KMS-11 (cell line): ENCODE measurements at regions not wholly inside any gene's neighbourhood (a gene's known extent, or its start where the extent isn't known, plus 50 kb on each side); places are given as distances from the start of the nearest gene placed in this dataset.

Experiments used
- H2AFZ ChIP-seq: fragments of 200-600 bp; sonication (generic); 2 replicates; pipeline ENCODE4 v1.6.1; 2016; ENCODE audit warnings: antibody characterized with exemption, mixed run types, low read depth
- H3K27ac ChIP-seq: fragments of 200-600 bp; sonication (generic); 2 replicates; pipeline ENCODE4 v1.6.1; 2016; ENCODE audit warnings: mild to moderate bottlenecking, mixed run types
- H3K27me3 ChIP-seq: fragments of 200-600 bp; sonication (generic); 2 replicates; pipeline ENCODE4 v1.6.1; 2017; ENCODE audit warnings: mild to moderate bottlenecking, low read depth, mixed run types, moderate library complexity; ENCODE audit not compliant: insufficient read depth
- H3K36me3 ChIP-seq: fragments of 200-600 bp; sonication (generic); 2 replicates; pipeline ENCODE4 v1.6.1; 2017; ENCODE audit warnings: mild to moderate bottlenecking, mixed run types; ENCODE audit not compliant: insufficient read depth
- H3K4me1 ChIP-seq: fragments of 200-600 bp; sonication (generic); 2 replicates; pipeline ENCODE4 v1.6.1; 2016; ENCODE audit warnings: mild to moderate bottlenecking, low read depth, mixed run types; ENCODE audit not compliant: poor library complexity, severe bottlenecking
- H3K4me2 ChIP-seq: fragments of 200-600 bp; sonication (generic); 2 replicates; pipeline ENCODE4 v1.7.0; 2016; ENCODE audit warnings: mild to moderate bottlenecking, mixed run types
- H3K4me3 ChIP-seq: fragments of 200-600 bp; sonication (generic); IDR thresholded peaks from 2 replicates; pipeline ENCODE4 v1.6.1; 2017; ENCODE audit warnings: low read depth, low read length, mixed read lengths; ENCODE audit not compliant: insufficient read depth
- H3K79me2 ChIP-seq: fragments of 200-600 bp; sonication (generic); 2 replicates; pipeline ENCODE4 v1.6.1; 2016; ENCODE audit warnings: low read depth, mixed run types; ENCODE audit not compliant: insufficient read depth
- H3K9ac ChIP-seq: fragments of 200-600 bp; sonication (generic); 2 replicates; pipeline ENCODE4 v1.6.1; 2016; ENCODE audit warnings: mild to moderate bottlenecking, mixed run types
- H4K20me1 ChIP-seq: fragments of 200-600 bp; sonication (generic); 2 replicates; pipeline ENCODE4 v1.6.1; 2016; ENCODE audit warnings: mild to moderate bottlenecking, mixed run types; ENCODE audit not compliant: insufficient read depth
- TF ChIP-seq, protein P1 (sequence below): fragments of 200-600 bp; sonication (generic); conservative IDR thresholded peaks from 2 replicates; pipeline ENCODE4 v1.6.1; 2017; ENCODE audit warnings: low read depth, mild to moderate bottlenecking, antibody characterized with exemption, low read length, moderate library complexity, mixed read lengths

DNA sequence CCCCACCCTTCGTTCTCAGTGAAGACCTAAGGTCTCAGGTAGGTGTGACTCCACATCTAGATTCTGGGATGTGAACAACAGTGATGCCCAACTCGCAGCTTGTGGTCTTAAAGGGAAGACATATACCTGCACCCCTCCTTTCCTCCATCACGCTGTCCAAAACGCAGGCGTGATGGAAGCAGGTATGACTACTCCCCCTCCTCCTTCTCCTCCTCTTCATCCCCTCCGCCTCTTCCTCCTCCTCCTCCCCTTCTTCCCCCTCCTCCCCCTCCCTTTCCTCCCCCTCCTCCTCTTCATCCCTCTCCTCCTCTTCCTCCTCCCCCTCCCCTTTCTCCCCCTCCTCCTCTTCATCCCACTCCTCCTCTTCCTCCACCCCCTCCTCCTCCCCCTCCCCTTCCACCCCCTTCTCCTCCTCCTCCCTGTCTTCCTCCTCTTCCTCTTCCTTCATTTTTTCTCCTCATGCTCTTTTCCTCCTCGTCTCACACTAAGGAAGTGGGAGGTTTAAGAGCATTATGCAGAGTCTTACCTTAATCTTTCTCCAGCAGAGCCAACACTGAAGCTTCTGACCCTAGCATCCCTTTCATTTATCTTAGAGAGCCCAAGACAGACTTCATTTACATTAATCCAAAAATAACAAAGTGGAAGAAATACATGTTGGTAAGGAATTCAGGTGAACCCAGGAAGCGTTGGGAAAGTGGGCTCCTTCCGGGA, 352.5 kb downstream of the FOXL1 start:
- H2AFZ ChIP-seq = no peak overlapping the region
- no peaks in the 10 kb centered on the region for H4K20me1 ChIP-seq

GRCh38 chr16:86931410-86931941, 353.1 kb downstream of the FOXL1 start:
- TF ChIP-seq, protein P1, sequence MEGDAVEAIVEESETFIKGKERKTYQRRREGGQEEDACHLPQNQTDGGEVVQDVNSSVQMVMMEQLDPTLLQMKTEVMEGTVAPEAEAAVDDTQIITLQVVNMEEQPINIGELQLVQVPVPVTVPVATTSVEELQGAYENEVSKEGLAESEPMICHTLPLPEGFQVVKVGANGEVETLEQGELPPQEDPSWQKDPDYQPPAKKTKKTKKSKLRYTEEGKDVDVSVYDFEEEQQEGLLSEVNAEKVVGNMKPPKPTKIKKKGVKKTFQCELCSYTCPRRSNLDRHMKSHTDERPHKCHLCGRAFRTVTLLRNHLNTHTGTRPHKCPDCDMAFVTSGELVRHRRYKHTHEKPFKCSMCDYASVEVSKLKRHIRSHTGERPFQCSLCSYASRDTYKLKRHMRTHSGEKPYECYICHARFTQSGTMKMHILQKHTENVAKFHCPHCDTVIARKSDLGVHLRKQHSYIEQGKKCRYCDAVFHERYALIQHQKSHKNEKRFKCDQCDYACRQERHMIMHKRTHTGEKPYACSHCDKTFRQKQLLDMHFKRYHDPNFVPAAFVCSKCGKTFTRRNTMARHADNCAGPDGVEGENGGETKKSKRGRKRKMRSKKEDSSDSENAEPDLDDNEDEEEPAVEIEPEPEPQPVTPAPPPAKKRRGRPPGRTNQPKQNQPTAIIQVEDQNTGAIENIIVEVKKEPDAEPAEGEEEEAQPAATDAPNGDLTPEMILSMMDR = no peak
- Histone ChIP-seq H3K27ac (no peak overlapping the region), H2AFZ (no peak overlapping the region), H3K27me3 (peaks cover 15% of the 10 kb centered on the region; the same call in 1 of the 2 replicates), H3K4me2 (no peak overlapping the region), H3K4me1 (no peaks in the 10 kb centered on the region), H3K36me3 (no peaks in the 10 kb centered on the region), H3K4me3 (no peak overlapping the region), H3K9ac (no peak overlapping the region), H3K79me2 (no peaks in the 10 kb centered on the region), H4K20me1 (no peaks in the 10 kb centered on the region)

More for the DNA sequence above, 352.5 kb downstream of the FOXL1 start:
- Histone ChIP-seq H3K4me2 (no peak overlapping the region), H3K4me3 (no peak overlapping the region), H3K27ac (no peak overlapping the region), H3K36me3 (no peaks in the 10 kb centered on the region), H3K27me3 (peaks cover 10% of the 10 kb centered on the region; the same call in 1 of the 2 replicates), H3K4me1 (no peaks in the 10 kb centered on the region), H3K9ac (no peak overlapping the region), H3K79me2 (no peaks in the 10 kb centered on the region)
- TF ChIP-seq, protein P1 = no peak

DNA sequence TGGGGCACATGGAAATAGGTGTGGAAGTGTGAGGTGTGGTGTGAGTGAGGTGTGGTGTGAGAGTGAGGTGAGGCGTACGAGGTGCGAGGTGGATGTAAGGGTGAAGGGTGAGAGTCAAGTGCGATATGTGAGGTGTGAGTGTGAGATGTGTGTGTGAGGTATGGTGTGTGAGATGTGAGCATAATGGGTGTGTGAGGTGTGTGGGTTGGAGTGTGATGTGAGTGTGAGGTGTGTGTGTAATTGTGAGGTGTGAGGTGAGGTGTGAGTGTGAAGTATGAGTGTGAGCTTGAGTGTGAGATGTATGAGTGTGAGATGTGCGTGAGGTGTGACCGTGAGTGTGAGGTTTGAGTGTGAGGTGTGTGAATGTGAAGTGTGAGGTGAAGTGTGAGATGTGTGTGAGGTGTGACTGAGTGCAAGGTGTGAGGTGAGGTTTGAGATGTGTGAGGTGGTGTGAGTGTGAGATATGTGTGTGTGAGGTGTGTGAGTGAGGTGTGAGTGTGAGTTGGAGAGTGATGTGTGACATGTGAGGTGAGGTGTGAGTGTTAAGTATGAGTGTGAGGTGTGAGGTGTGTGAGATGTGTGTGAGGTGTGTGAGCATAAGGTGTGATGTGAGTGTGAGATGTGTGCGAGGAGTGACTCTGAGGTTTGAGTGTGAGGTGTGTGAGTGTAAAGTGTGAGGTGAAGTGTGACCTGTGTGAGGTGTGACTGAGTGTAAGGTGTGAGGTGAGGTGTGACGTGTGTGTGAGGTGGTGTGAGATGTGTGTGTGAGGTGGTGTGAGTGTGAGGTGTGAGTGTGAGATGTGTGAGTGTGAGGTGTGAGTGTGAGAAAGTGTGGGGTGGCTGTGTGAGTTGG, 354.0 kb downstream of the FOXL1 start:
- H3K4me1 ChIP-seq = no peaks in the 10 kb centered on the region
- no peaks in the 10 kb centered on the region for H3K36me3 ChIP-seq
- no peak overlapping the region for H2AFZ ChIP-seq
- no peak overlapping the region for H3K9ac ChIP-seq
- TF ChIP-seq, protein P1 = no peak
- no peaks in the 10 kb centered on the region for H3K79me2 ChIP-seq
- H3K27ac ChIP-seq = no peak overlapping the region
- no peaks in the 10 kb centered on the region for H4K20me1 ChIP-seq
- H3K4me3 ChIP-seq = no peak overlapping the region
- H3K4me2 ChIP-seq = no peak overlapping the region
- H3K27me3 ChIP-seq = peaks cover 23% of the 10 kb centered on the region; the same call in 1 of the 2 replicates

- TF ChIP-seq, protein P1 = no peak
- H3K4me1 ChIP-seq = no peaks in the 10 kb centered on the region
- H4K20me1 ChIP-seq = no peaks in the 10 kb centered on the region
- no peaks in the 10 kb centered on the region for H3K36me3 ChIP-seq
- no peak overlapping the region for H3K4me2 ChIP-seq
- no peak overlapping the region for H3K27ac ChIP-seq
- no peak overlapping the region for H3K9ac ChIP-seq
- no peak overlapping the region for H3K4me3 ChIP-seq
- no peak overlapping the region for H2AFZ ChIP-seq
- H3K27me3 ChIP-seq = peaks cover 26% of the 10 kb centered on the region; the same call in 1 of the 2 replicates
- H3K79me2 ChIP-seq = no peaks in the 10 kb centered on the region
These were observed 356.4 kb downstream of the FOXL1 start for GRCh38 chr16:86934581-86935375.
